Osteocyte (in vitro differentiated cells): ENCODE measurements at regions not wholly inside any gene's neighbourhood (a gene's known extent, or its start where the extent isn't known, plus 50 kb on each side); places are given as distances from the start of the nearest gene placed in this dataset.

Experiments used
- DNase-seq: peaks from one replicate; pipeline ENCODE4 v3.0.0; 2021; ENCODE audit warnings: mixed read lengths; ENCODE audit not compliant: unreplicated experiment; ENCODE audit errors: extremely low spot score
- H3K27ac Mint-ChIP-seq: one replicate; pipeline ENCODE4 v1.8.0; 2021; ENCODE audit warnings: mild to moderate bottlenecking, mixed read lengths; ENCODE audit not compliant: unreplicated experiment
- H3K27me3 Mint-ChIP-seq: one replicate; pipeline ENCODE4 v1.8.0; 2021; ENCODE audit warnings: mixed read lengths; ENCODE audit not compliant: unreplicated experiment
- H3K36me3 Mint-ChIP-seq: one replicate; pipeline ENCODE4 v1.8.0; 2021; ENCODE audit warnings: mixed read lengths; ENCODE audit not compliant: unreplicated experiment
- H3K4me1 Mint-ChIP-seq: one replicate; pipeline ENCODE4 v1.8.0; 2021; ENCODE audit warnings: mixed read lengths; ENCODE audit not compliant: unreplicated experiment
- H3K4me3 Mint-ChIP-seq: one replicate; pipeline ENCODE4 v1.8.0; 2021; ENCODE audit warnings: mild to moderate bottlenecking, moderate library complexity, mixed read lengths; ENCODE audit not compliant: unreplicated experiment
- H3K9me3 Mint-ChIP-seq: one replicate; pipeline ENCODE4 v1.8.0; 2021; ENCODE audit warnings: mixed read lengths; ENCODE audit not compliant: unreplicated experiment
- TF ChIP-seq, protein P1 (sequence below): fragments of 200-600 bp; sonication (generic); IDR thresholded peaks from 2 replicates; pipeline ENCODE4 v1.5.0; 2021; ENCODE audit warnings: antibody characterized with exemption, mild to moderate bottlenecking, moderate library complexity

- H3K27me3 Mint-ChIP-seq, result peaks cover 12% of the 10 kb centered on the region
- H3K27ac Mint-ChIP-seq, result no peak overlapping the region
- H3K4me3 Mint-ChIP-seq, result no peak overlapping the region
- H3K9me3 Mint-ChIP-seq, result no peaks in the 10 kb centered on the region
- TF ChIP-seq, protein P1, sequence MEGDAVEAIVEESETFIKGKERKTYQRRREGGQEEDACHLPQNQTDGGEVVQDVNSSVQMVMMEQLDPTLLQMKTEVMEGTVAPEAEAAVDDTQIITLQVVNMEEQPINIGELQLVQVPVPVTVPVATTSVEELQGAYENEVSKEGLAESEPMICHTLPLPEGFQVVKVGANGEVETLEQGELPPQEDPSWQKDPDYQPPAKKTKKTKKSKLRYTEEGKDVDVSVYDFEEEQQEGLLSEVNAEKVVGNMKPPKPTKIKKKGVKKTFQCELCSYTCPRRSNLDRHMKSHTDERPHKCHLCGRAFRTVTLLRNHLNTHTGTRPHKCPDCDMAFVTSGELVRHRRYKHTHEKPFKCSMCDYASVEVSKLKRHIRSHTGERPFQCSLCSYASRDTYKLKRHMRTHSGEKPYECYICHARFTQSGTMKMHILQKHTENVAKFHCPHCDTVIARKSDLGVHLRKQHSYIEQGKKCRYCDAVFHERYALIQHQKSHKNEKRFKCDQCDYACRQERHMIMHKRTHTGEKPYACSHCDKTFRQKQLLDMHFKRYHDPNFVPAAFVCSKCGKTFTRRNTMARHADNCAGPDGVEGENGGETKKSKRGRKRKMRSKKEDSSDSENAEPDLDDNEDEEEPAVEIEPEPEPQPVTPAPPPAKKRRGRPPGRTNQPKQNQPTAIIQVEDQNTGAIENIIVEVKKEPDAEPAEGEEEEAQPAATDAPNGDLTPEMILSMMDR, result no peak
- DNase-seq, result no peak
- no peaks in the 10 kb centered on the region for H3K36me3 Mint-ChIP-seq
- H3K4me1 Mint-ChIP-seq, result no peaks in the 10 kb centered on the region
Observed at GRCh38 chr2:172293952-172294351, 133.4 kb upstream of the ITGA6 start.

DNA sequence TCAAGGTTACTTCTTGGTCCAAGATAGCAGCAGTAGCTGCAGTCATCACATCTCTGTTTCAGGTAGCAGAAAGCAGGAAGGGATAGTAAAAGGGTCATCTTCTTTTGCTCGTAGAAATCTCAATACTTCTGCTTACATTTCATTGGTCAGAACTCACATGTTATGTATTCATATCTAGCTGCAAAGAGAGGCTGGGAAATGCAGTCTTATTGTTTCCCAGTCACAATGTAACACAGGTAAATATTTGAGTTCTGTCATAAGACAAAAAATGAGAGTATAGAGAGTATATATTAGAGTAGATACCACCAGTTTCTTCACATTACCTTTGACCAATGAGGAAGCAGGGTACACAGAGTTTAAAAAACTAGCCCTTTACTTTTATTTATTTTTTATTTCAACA is 132.4 kb upstream of the ITGA6 start:
- Mint-ChIP-seq H3K27ac (no peak overlapping the region), H3K9me3 (no peaks in the 10 kb centered on the region), H3K36me3 (no peaks in the 10 kb centered on the region), H3K4me1 (peaks cover 2% of the 10 kb centered on the region), H3K4me3 (no peak overlapping the region), H3K27me3 (peaks cover 12% of the 10 kb centered on the region)
- DNase-seq, result no peak
- TF ChIP-seq, protein P1, result no peak

GRCh38 chr2:172295677-172296076 is 131.7 kb upstream of the ITGA6 start:
- no peak for DNase-seq
- Mint-ChIP-seq H3K9me3 (no peaks in the 10 kb centered on the region), H3K36me3 (no peaks in the 10 kb centered on the region), H3K27ac (no peak overlapping the region), H3K4me1 (peaks cover 2% of the 10 kb centered on the region), H3K27me3 (peaks cover 12% of the 10 kb centered on the region), H3K4me3 (no peak overlapping the region)
- TF ChIP-seq, protein P1, result no peak

DNA sequence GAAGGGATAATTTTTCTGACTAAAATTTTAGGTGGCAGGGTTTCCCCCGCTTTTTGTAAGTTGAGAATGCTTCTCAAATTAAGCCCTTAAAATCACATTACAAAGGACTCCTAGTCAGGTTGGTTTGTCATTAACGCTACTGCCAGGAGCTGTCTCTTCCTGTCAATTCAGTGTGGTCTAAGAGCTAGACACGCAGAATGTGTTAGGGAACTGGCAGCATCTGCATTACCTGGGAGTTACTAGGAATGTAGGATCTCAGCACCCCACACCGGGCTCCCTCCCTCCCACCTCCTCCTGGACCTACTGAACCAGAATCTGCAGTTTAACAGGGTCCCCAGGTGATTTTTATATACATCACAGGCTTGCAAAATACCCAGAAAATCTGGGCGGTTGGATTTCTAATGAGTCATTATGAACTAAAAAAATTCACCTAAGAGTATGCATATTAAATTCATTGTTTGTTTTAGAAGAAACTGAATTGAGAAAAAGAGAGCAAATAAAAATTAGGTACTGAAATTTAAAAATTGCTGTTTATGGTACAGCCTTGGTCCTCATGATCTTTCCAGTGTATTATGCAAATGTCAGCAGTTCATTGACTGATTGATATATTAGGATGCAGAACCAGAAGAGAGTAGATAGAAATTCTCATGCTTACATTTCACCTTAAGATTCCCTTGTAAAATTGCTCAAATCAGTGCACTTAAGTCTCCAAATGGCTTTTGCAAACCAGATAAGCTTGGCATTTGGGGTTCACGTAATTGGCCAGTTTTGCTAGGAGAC is 130.9 kb upstream of the ITGA6 start:
- Mint-ChIP-seq H3K9me3 (no peaks in the 10 kb centered on the region), H3K4me1 (peaks cover 2% of the 10 kb centered on the region), H3K27ac (no peak overlapping the region), H3K36me3 (no peaks in the 10 kb centered on the region), H3K27me3 (peaks cover 12% of the 10 kb centered on the region), H3K4me3 (no peak overlapping the region)
- TF ChIP-seq, protein P1, result no peak
- DNase-seq, result no peak

GRCh38 chr2:172297531-172297930 is 129.9 kb upstream of the ITGA6 start:
- H3K36me3 Mint-ChIP-seq, result no peaks in the 10 kb centered on the region
- DNase-seq, result no peak
- H3K4me1 Mint-ChIP-seq, result peaks cover 2% of the 10 kb centered on the region
- peaks cover 12% of the 10 kb centered on the region for H3K27me3 Mint-ChIP-seq
- H3K9me3 Mint-ChIP-seq, result no peaks in the 10 kb centered on the region
- TF ChIP-seq, protein P1, result no peak
- no peak overlapping the region for H3K4me3 Mint-ChIP-seq
- H3K27ac Mint-ChIP-seq, result no peak overlapping the region
